DMS 273 (cell line): ENCODE measurements at regions not wholly inside any gene's neighbourhood (a gene's known extent, or its start where the extent isn't known, plus 50 kb on each side); places are given as distances from the start of the nearest gene placed in this dataset.
"Not testable (repeated sequence)": the region's sequence is repeated elsewhere in the genome, so short reads cannot be mapped to it uniquely, and the experiment has no call there.

ENCODE experiments used
- DNase-seq: peaks from one replicate; lab custom pipeline; 2025; ENCODE audit not compliant: unreplicated experiment; lab: John Stamatoyannopoulos, UW

- DNase-seq, result no peak
These were observed 133.5 kb downstream of the C3orf38 start for GRCh38 chr3:88283242-88283592.

DNA sequence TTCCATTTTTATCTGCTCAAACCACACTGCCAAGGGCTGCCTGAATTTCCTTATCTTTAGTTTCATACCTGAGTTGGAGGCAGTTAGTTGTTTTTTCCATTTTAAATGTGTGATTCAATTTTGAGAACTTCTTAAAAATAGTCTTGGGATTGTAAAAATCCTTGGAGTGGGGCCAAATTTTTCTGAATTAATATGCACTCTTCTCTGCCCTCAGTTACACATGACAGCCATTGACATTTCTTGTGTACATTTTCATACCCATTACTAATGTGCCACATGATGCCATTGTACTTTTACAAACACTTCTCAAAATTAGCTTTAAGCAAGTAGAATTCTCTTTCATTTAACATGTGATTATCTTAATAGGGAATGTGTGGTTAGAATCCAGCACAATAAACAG lies 141.7 kb downstream of the C3orf38 start:
- DNase-seq, result no peak

- no peak for DNase-seq
These were observed 148.4 kb downstream of the C3orf38 start for GRCh38 chr3:88298189-88298588.

DNA sequence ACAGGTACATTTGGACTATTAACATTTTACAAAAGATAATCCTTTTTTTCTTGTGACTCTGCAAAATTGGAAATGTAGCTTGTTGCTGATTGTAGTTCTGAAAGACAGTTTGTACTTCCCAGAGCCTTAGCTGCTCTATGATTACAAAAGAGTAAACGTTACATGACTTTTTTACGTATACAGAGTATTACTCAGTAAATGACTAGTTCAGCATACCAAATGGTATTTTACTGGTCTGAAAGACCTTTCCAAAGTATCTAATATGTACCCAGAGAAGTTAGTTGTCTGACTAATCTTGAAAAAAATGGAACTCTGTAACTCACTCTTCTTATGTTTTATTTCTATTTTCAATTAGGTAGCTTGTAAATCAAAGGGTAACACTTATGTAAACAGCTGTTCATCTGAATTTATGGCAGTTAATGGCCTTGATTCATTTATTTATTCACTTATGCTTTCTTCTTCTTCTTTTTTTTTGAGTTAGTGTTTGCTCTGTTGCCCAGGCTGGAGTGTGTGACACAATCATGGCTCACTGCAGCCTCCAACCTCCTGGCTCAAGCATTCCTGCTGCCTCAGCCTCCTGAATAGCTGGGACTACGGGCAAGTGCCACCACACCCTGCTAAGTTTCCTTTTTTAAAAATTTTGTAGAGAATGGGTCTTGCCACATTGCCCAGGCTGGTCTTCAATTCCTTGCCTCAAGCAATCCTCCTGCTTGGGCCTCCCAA lies 151.7 kb downstream of the C3orf38 start:
- no peak for DNase-seq

DNA sequence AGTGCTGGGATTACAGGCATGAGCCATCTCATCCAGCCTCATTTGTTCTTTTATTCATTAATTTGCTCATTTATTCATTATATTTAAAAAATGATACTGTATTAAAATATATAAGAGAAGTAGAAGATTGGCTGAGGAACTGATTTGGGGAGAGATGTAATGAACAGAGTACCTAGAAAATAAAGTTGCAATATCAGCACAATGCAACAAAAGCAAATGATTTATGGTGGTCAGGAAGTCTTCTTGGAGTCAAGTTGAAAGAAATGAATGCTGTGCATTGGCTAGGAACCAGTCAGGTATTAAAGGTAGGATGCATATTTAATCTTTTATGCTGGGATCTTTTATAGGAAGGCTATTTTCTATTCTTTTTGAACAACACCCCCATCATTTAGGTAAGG lies 152.2 kb downstream of the C3orf38 start:
- DNase-seq, result no peak

DNA sequence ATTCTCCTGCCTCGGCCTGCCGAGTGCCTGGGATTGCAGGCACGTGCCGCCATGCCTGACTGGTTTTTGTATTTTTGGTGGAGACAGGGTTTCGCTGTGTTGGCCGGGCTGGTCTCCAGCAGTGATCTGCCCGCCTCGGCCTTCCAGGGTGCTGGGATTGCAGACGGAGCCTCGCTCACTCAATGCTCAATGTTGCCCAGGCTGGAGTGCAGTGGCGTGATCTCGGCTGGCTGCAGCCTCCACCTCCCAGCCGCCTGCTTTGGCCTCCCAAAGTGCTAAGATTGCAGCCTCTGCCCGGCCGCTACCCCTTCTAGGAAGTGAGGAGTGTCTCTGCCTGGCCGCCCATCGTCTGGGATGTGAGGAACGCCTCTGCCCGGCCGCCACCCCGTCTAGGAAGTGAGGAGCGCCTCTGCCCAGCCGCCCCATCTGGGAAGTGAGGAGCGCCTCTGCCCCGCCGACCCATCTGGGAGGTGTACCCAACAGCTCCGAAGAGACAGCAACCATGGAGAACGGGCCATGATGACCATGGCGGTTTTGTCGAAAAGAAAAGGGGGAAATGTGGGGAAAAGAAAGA lies 153.7 kb downstream of the C3orf38 start:
- not testable (repeated sequence) for DNase-seq

DNA sequence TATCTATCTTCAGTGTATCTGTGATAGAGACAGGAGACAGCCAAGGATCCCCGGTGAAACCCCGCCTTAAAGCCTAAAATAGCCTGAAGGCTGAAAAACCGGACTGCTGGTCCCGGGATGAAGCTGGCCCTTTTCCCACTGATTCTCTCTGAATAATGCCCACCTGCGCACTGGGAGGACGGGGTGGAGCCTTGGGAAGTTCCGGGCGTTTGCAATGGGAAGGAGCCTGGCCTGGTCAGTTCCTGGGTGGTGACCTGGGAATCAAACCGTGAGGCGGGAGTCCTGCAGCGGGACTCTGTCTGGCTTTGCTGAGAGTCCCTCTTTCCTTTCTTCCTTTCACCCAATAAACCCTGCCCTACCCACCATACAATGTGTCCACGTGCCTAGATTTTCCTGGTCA lies 157.9 kb downstream of the C3orf38 start:
- no peak for DNase-seq

DNA sequence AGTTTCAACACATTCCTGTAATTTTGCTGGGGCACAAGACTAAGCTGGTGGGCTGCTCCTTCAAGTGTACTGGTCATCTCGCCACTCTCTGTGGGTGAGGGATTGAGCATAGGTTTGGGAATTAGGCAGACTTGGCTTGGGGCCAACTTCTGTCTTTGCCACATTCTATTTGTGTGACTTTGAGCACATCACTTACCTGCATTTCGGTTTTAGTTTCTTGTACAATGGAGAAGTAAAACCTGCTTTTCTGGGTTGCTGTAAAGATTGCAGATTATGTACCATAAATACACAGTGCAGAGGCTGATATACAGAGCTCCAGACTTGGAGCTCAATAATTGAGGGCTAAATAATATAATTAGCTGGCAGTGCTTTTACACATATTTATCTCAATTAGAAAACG lies 162.1 kb downstream of the C3orf38 start:
- no peak for DNase-seq

GRCh38 chr3:88312256-88312655 lies 162.5 kb downstream of the C3orf38 start:
- DNase-seq, result no peak

DNA sequence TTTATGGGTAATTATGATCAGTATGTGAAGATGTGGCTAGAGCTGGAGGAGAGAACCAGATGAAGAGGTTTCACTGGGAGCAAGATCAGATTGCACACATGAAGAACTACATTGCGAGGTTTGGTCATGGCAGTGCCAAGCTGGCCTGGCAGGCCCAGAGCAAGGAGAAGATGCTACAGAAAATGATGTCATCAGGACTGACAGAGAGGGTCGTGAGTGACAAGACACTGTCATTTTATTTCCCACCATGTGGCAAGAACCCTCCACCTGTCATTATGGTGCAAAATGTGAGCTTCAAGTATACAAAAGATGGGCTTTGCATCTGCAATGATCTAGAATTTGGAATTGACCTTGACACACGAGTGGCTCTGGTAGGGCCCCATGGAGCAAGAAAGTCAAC lies 168.3 kb downstream of the C3orf38 start:
- DNase-seq, result no peak

DNA sequence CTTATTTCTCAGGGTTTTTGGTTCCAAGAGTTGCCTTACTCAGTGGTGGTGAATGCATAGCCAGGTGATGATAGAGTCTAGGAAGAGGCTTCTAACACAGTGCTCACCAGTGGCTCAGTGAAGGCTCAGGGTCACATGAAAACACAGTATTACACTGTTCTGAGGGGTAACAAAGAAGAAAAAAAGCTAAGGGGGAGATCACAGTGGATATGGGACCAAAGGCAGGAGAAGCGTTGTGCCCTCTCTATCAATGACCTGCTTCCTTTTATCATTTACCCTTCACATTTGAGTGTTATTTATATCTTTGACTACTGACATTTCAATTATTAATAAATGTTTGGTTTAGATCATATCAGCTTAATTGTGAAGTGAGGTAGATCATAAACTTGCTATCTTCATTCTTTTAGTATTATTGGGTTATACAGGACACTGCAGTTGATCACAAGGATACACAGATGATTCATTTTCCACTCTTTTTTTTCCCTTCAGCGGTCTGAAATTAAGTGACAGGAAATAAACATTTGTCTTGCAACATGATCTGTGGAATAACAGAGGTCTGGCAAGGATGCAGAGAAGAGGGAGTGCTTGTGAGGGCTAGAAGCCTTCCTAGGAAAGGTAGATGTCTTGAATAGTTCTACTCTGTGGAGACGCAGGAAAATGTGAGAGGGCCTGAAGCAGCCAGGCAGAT lies 171.7 kb downstream of the C3orf38 start:
- no peak for DNase-seq

- no peak for DNase-seq
These were observed 175.0 kb downstream of the C3orf38 start for GRCh38 chr3:88324788-88325187.

GRCh38 chr3:88334187-88334868 lies 184.6 kb downstream of the C3orf38 start:
- no peak for DNase-seq

GRCh38 chr3:88336894-88337293 lies 187.1 kb downstream of the C3orf38 start:
- no peak for DNase-seq

- no peak for DNase-seq
These were observed 193.5 kb downstream of the C3orf38 start for GRCh38 chr3:88343264-88343663.

GRCh38 chr3:88346643-88347042 lies 196.9 kb downstream of the C3orf38 start:
- no peak for DNase-seq

GRCh38 chr3:88362428-88362827 lies 212.7 kb downstream of the C3orf38 start:
- no peak for DNase-seq

DNA sequence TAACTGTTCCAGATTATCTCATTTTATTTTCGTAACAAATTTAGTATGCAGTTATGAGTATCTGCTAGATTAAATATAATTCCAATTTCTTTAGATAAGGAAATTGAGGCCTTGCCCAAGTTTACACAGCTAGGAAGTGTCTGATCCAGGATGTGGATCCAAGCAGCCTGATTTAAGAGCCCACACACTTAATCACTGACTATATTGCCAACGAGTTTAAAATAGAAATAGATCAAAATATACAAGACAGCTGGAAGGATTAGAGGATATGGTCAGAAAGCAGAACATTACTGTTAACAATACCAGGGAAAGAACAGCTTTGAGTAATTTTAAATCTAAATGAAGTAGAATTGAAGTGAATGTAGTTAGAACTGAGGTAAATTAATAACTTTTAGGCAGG lies 215.2 kb downstream of the C3orf38 start:
- no peak for DNase-seq

GRCh38 chr3:88369337-88369736 lies 219.6 kb downstream of the C3orf38 start:
- DNase-seq, result no peak

DNA sequence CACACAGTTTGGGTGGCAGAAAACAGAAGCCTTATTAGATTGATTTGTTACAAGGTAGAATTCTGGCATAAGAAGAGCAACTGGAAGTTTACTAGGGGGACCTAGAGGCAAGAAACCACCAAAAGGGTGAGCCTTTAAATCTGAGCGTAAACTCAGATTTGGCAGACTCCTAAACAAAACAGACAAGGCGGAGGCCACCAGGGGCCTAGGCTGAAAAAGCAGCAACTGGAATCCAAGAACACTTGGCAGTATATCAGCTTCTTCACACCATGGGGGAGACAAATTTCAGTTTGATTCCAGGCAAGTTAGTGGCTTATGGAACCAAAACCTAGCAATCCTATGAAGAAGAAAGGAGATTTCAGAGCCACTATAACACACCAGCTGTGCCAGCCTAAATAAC lies 220.0 kb downstream of the C3orf38 start:
- DNase-seq, result no peak

DNA sequence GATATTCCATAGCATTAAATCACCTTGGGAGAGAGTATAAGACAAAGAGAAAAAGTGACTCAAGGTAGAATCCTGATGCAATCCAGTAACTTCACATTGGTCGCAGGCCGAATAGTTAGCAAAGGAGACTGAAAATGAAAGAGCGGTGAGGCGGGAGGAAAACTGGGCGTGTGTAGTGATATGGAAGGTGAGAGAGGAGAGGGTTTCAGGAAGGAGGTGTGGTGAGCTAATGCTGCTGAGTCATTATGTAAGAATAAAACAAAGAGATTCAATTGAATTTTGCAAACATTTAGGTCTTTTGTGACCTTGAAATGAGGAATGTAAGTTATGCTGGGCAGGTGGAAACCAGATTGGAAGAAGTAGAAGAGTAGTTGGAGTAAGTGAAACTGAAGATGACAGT lies 235.3 kb downstream of the C3orf38 start:
- no peak for DNase-seq

- DNase-seq, result no peak
These were observed 248.8 kb downstream of the C3orf38 start for GRCh38 chr3:88398581-88398980.
